GM12878 (cell line): ENCODE measurements at regions not wholly inside any gene's neighbourhood (a gene's known extent, or its start where the extent isn't known, plus 50 kb on each side); places are given as distances from the start of the nearest gene placed in this dataset.

Experiments used
- ATAC-seq: fragments of 200-7000 bp; cut with Tn5 transposase; 3 replicates; pipeline ENCODE4 v1.9.1; 2020; ENCODE audit warnings: mild to moderate bottlenecking, moderate library complexity
- BruUV-seq: library from RNA; stranded (reverse); fragments of 400-500 nt; replicated peaks from 2 replicates; lab custom pipeline; 2021; lab: Mats Ljungman, UMichigan
- CTCF ChIA-PET: fragments of 300-600 bp; sonication (Branson Sonifier 250); formaldehyde crosslinking; extraction: SDS; loops from one replicate; lab custom pipeline; 2021; ENCODE audit warnings: inconsistent platforms; lab: Yijun Ruan, JAX
- POLR2A ChIA-PET: fragments of 350-600 bp; formaldehyde crosslinking; extraction: SDS; loops from one replicate; lab custom pipeline; 2021; ENCODE audit warnings: inconsistent platforms; lab: Charles Lee
- RAD21 ChIA-PET: fragments of 300-600 bp; sonication (Branson Sonifier 250); formaldehyde crosslinking; loops from one replicate; lab custom pipeline; 2023; ENCODE audit warnings: antibody characterized with exemption; ENCODE audit not compliant: unreplicated experiment; lab: Charles Lee
- SMC1A ChIA-PET: fragments of 300-600 bp; sonication (Branson Sonifier 250); formaldehyde crosslinking; loops from one replicate; lab custom pipeline; 2023; ENCODE audit not compliant: unreplicated experiment, uncharacterized antibody; lab: Charles Lee
- DNase-seq: peaks from one replicate; pipeline ENCODE4 v3.0.0-alpha.2; 2011; ENCODE audit warnings: low read depth, low spot score
- FAIRE-seq: peaks from 3 replicates; lab custom pipeline; 2011; peaks lifted over from hg19 to GRCh38; lab: Jason Lieb, UNC
- H2AFZ ChIP-seq: 2 replicates; pipeline ENCODE4 v1.6.0; 2011; ENCODE audit warnings: low read depth, low read length, control low read depth; ENCODE audit not compliant: control insufficient read depth
- H3K27ac ChIP-seq: 2 replicates; pipeline ENCODE4 v1.5.1; 2011; ENCODE audit warnings: control low read depth; ENCODE audit not compliant: control insufficient read depth, insufficient read depth
- H3K27me3 ChIP-seq, 2 experiments: replicated peaks in 1 of 2; 2 replicates each; pipeline versions ENCODE4 v1.6.0 to v1.6.1; 2011; ENCODE audit warnings: low read length in 1 of 2; ENCODE audit not compliant: control insufficient read depth in 2 of 2, insufficient read depth in 2 of 2
- H3K36me3 ChIP-seq, 2 experiments: 2 replicates each; pipeline ENCODE4 v1.5.1; 2011; ENCODE audit warnings: low read length in 1 of 2; ENCODE audit not compliant: control insufficient read depth in 2 of 2, insufficient read depth in 2 of 2
- H3K4me1 ChIP-seq: 2 replicates; pipeline ENCODE4 v1.6.1; 2011; ENCODE audit warnings: mild to moderate bottlenecking, low read length, moderate library complexity, mixed read lengths; ENCODE audit not compliant: control insufficient read depth, insufficient read depth
- H3K4me2 ChIP-seq: 2 replicates; pipeline ENCODE4 v1.6.0; 2011; ENCODE audit warnings: control low read depth; ENCODE audit not compliant: control insufficient read depth, insufficient read depth
- H3K4me3 ChIP-seq: fragments of 200-600 bp; sonication (generic); 2 replicates; pipeline ENCODE4 v1.5.1; 2016
- H3K79me2 ChIP-seq: 2 replicates; pipeline ENCODE4 v1.6.0; 2011; ENCODE audit warnings: low read length; ENCODE audit not compliant: control insufficient read depth, insufficient read depth
- H3K9ac ChIP-seq: 2 replicates; pipeline ENCODE4 v1.8.0; 2011; ENCODE audit warnings: low read length, control low read depth, mixed read lengths; ENCODE audit not compliant: control insufficient read depth, insufficient read depth
- H3K9me3 ChIP-seq: replicated peaks from 3 replicates; pipeline ENCODE4 v1.5.1; 2011; ENCODE audit warnings: mild to moderate bottlenecking, low read length; ENCODE audit not compliant: control insufficient read depth, insufficient read depth
- H4K20me1 ChIP-seq: 2 replicates; pipeline ENCODE4 v1.6.0; 2011; ENCODE audit not compliant: control insufficient read depth, insufficient read depth
- ETV6 ChIP-seq, 2 experiments: fragments of 450-650 bp in 1 of 2; IDR thresholded peaks in 1 of 2; conservative IDR thresholded peaks in 1 of 2; 2 replicates each; pipeline ENCODE4 v1.6.1; 2014; ENCODE audit warnings: antibody characterized with exemption in 1 of 2, borderline replicate concordance in 1 of 2, low read depth in 1 of 2, mild to moderate bottlenecking in 1 of 2, moderate library complexity in 1 of 2
- EZH2 ChIP-seq: IDR thresholded peaks from 2 replicates; pipeline ENCODE4 v1.6.1; 2012; ENCODE audit warnings: low read depth, mild to moderate bottlenecking, control low read depth, inconsistent platforms, low read length, borderline replicate concordance; ENCODE audit not compliant: control insufficient read depth
- MYB ChIP-seq: fragments of 150-350 bp; IDR thresholded peaks from 2 replicates; pipeline ENCODE4 v1.6.1; 2014; ENCODE audit warnings: mild to moderate bottlenecking, low read depth, low read length, borderline replicate concordance
- PML ChIP-seq: IDR thresholded peaks from 2 replicates; pipeline ENCODE4 v1.6.1; 2012; ENCODE audit warnings: low read length, inconsistent platforms
- SMARCA5 ChIP-seq: fragments of 450-650 bp; IDR thresholded peaks from 2 replicates; pipeline ENCODE4 v1.6.1; 2017; ENCODE audit warnings: mild to moderate bottlenecking
- SMC3 ChIP-seq: IDR thresholded peaks from 2 replicates; pipeline ENCODE4 v1.6.1; 2011; ENCODE audit warnings: low read length, improper control_type of control experiment, borderline replicate concordance
- USF1 ChIP-seq: IDR thresholded peaks from 2 replicates; pipeline ENCODE4 v1.6.1; 2011; ENCODE audit warnings: borderline replicate concordance, low read depth, mild to moderate bottlenecking, moderate library complexity, mixed read lengths, low read length; ENCODE audit not compliant: insufficient read depth; ENCODE audit errors: extremely low read length
- ZZZ3 ChIP-seq: IDR thresholded peaks from 2 replicates; pipeline ENCODE4 v1.6.1; 2011; ENCODE audit warnings: low read depth; ENCODE audit not compliant: control insufficient read depth, insufficient read length
- WGBS: methylation state at CpG from one replicate; pipeline ENCODE4 v1.1.6; 2016; ENCODE audit warnings: low lambda C conversion rate; ENCODE audit not compliant: insufficient replicate concordance, insufficient coverage; ENCODE audit errors: missing lambda C conversion rate; 5-methylcytosine and 5-hydroxymethylcytosine counted together
- in situ Hi-C: fragments of 300-500 bp; cut with MboI; formaldehyde crosslinking; loops from 9 replicates; pipeline ENCODE4 v1.14.3; 2018; ENCODE audit warnings: mixed read lengths
- intact Hi-C: fragments of 100-400 bp; cut with micrococcal nuclease; formaldehyde crosslinking; loops from one replicate; pipeline ENCODE4 v1.14.2; 2022; ENCODE audit not compliant: unreplicated experiment
- TF ChIP-seq, protein P1 (sequence below): fragments of 450-650 bp; formaldehyde crosslinking; IDR thresholded peaks from 2 replicates; pipeline ENCODE4 v1.4.0; 2020; ENCODE audit warnings: mild to moderate bottlenecking, moderate library complexity
- TF ChIP-seq, protein P2 (sequence below): fragments of 450-650 bp; IDR thresholded peaks from 2 replicates; pipeline ENCODE4 v1.6.1; 2017; ENCODE audit warnings: borderline replicate concordance
- TF ChIP-seq, protein P3 (sequence below): IDR thresholded peaks from 2 replicates; pipeline ENCODE4 v1.6.1; 2012; ENCODE audit warnings: low read depth, low read length, improper control_type of control experiment

DNA sequence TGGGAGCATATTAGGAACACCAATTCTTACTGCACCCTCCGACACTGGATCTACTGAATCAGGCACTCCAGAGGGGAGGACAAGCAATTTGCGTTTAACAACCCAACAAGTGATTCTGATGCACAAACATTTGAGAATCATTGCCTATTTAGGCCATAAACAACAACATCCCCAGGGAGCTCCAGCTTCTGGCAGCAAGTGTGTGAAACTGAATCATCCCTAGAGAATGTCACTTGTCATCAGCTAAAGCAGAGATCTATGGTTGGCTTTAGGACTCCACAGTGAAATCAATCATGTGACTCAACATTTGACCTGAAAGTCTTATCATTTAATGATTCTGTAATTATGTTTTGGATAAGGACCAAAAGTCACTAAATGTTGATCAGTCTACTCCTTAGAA is 505.0 kb upstream of the FLRT2 start:
- Histone ChIP-seq H3K4me2 (no peak overlapping the region), H3K79me2 (no peaks in the 10 kb centered on the region), H3K9me3 (no peaks in the 10 kb centered on the region), H3K9ac (no peak overlapping the region), H3K27me3 (no peaks in the 10 kb centered on the region), H3K36me3 (no peaks in the 10 kb centered on the region), H4K20me1 (no peaks in the 10 kb centered on the region), H2AFZ (no peak overlapping the region), H3K4me1 (no peaks in the 10 kb centered on the region), H3K27ac (no peak overlapping the region), H3K4me3 (no peak overlapping the region)
- intact Hi-C loops = no loop called here
- no peak for ATAC-seq
- CTCF ChIA-PET = no interaction called here
- no peak for DNase-seq
- RAD21 ChIA-PET = no interaction called here
- SMC1A ChIA-PET = no interaction called here
- in situ Hi-C loops = no loop called here
- TF ChIP-seq MYB (no peak), SMARCA5 (no peak), ZZZ3 (no peak), EZH2 (no peak), SMC3 (no peak), PML (no peak), USF1 (no peak), ETV6 (conservative IDR thresholded peaks at IDR 0.05 in 1 of 2, IDR thresholded peaks at IDR 0.05 in 1 of 2; ENCODE audit: borderline replicate concordance in 1 of 2, low read depth in 1 of 2) (no peak)
- TF ChIP-seq, protein P1, sequence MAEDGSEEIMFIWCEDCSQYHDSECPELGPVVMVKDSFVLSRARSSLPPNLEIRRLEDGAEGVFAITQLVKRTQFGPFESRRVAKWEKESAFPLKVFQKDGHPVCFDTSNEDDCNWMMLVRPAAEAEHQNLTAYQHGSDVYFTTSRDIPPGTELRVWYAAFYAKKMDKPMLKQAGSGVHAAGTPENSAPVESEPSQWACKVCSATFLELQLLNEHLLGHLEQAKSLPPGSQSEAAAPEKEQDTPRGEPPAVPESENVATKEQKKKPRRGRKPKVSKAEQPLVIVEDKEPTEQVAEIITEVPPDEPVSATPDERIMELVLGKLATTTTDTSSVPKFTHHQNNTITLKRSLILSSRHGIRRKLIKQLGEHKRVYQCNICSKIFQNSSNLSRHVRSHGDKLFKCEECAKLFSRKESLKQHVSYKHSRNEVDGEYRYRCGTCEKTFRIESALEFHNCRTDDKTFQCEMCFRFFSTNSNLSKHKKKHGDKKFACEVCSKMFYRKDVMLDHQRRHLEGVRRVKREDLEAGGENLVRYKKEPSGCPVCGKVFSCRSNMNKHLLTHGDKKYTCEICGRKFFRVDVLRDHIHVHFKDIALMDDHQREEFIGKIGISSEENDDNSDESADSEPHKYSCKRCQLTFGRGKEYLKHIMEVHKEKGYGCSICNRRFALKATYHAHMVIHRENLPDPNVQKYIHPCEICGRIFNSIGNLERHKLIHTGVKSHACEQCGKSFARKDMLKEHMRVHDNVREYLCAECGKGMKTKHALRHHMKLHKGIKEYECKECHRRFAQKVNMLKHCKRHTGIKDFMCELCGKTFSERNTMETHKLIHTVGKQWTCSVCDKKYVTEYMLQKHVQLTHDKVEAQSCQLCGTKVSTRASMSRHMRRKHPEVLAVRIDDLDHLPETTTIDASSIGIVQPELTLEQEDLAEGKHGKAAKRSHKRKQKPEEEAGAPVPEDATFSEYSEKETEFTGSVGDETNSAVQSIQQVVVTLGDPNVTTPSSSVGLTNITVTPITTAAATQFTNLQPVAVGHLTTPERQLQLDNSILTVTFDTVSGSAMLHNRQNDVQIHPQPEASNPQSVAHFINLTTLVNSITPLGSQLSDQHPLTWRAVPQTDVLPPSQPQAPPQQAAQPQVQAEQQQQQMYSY (CRISPR knock-in tag) = no peak
- TF ChIP-seq, protein P2, sequence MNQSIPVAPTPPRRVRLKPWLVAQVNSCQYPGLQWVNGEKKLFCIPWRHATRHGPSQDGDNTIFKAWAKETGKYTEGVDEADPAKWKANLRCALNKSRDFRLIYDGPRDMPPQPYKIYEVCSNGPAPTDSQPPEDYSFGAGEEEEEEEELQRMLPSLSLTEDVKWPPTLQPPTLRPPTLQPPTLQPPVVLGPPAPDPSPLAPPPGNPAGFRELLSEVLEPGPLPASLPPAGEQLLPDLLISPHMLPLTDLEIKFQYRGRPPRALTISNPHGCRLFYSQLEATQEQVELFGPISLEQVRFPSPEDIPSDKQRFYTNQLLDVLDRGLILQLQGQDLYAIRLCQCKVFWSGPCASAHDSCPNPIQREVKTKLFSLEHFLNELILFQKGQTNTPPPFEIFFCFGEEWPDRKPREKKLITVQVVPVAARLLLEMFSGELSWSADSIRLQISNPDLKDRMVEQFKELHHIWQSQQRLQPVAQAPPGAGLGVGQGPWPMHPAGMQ = no peak
- TF ChIP-seq, protein P3, sequence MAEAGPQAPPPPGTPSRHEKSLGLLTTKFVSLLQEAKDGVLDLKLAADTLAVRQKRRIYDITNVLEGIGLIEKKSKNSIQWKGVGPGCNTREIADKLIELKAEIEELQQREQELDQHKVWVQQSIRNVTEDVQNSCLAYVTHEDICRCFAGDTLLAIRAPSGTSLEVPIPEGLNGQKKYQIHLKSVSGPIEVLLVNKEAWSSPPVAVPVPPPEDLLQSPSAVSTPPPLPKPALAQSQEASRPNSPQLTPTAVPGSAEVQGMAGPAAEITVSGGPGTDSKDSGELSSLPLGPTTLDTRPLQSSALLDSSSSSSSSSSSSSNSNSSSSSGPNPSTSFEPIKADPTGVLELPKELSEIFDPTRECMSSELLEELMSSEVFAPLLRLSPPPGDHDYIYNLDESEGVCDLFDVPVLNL = no peak
- BruUV-seq = no TSS peak
- POLR2A ChIA-PET = no interaction called here
- FAIRE-seq = no peak
- 0% methylated on average over 2 of the region's 2 CpGs for WGBS
